Muscle of leg (tissue), 3 donors: ENCODE measurements at regions not wholly inside any gene's neighbourhood (a gene's known extent, or its start where the extent isn't known, plus 50 kb on each side); places are given as distances from the start of the nearest gene placed in this dataset.
A peak's percentile ranks its signal among the peaks of the same experiment; 100 is the strongest.

Experiments used
- DNase-seq: peaks from one replicate; pipeline ENCODE4 v3.0.0; 2013
- H3K27ac ChIP-seq: one replicate; pipeline ENCODE4 v1.5.1; 2013; ENCODE audit warnings: mild to moderate bottlenecking, low read length, control low read depth
- H3K27me3 ChIP-seq: one replicate; pipeline ENCODE4 v1.6.1; 2013; ENCODE audit warnings: low read length; ENCODE audit not compliant: control insufficient read depth, insufficient read depth
- H3K36me3 ChIP-seq: one replicate; pipeline ENCODE4 v1.6.1; 2013; ENCODE audit warnings: low read length; ENCODE audit not compliant: control insufficient read depth, insufficient read depth
- H3K4me1 ChIP-seq: one replicate; pipeline ENCODE4 v1.6.1; 2013; ENCODE audit warnings: low read length; ENCODE audit not compliant: control insufficient read depth, insufficient read depth
- H3K4me3 ChIP-seq: one replicate; pipeline ENCODE4 v1.5.1; 2013; ENCODE audit warnings: low read length, control low read depth
- H3K9me3 ChIP-seq: replicated peaks from 2 replicates; pipeline ENCODE4 v1.6.1; 2013; ENCODE audit warnings: low read depth, low read length; ENCODE audit not compliant: control insufficient read depth
- WGBS: methylation state at CpG from one replicate; pipeline ENCODE4 v1.1.5; 2013; ENCODE audit warnings: missing lambda C conversion rate; ENCODE audit not compliant: insufficient coverage; 5-methylcytosine and 5-hydroxymethylcytosine counted together

DNA sequence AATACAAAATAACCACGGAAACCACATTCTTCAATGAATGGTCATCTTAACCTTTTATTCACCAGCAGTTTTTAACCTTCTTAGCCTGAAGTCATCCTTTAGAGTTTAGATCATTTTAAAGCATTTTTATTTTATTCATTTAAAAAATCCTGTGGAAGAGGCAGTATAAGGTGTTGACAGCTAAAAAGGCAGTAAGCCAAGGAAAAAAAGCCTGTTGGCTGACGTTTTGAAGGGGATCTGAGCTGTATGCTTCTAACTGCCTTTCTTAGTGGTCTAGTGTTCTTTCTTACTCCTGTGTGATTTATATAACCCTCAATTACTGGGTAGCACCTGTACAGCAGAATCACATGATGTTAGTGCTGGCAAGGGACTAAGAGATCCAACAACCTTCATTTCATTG is 438.3 kb upstream of the SEL1L start:
- no CpG with 5 or more reads among the region's 2 CpGs for WGBS
- Histone ChIP-seq H3K27me3 (no peaks in the 10 kb centered on the region), H3K36me3 (no peaks in the 10 kb centered on the region), H3K4me1 (no peaks in the 10 kb centered on the region), H3K4me3 (no peak overlapping the region), H3K9me3 (no peaks in the 10 kb centered on the region), H3K27ac (no peak overlapping the region)
- DNase-seq = peak; percentile 49

DNA sequence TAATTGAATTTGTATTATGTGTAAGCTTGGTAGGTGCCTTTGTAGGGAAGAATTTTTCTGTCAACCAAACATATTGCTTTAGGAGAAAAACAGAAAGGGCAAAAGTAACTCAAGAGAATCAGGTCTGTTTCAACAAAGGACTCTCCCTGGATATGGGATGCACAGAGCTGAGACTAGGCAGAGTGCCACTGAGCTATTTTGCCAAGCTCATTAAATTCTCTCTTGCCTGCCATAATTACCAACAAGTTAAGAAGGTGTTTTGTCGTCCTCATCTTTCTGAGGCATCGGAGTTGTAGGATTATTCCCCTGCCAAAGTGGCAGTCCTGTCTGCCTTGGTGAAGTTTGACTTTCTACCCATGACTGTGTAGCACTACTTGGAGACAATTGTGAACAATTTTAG is 438.9 kb upstream of the SEL1L start:
- Histone ChIP-seq H3K9me3 (no peaks in the 10 kb centered on the region), H3K27me3 (no peaks in the 10 kb centered on the region), H3K27ac (no peak overlapping the region), H3K36me3 (no peaks in the 10 kb centered on the region), H3K4me1 (no peaks in the 10 kb centered on the region), H3K4me3 (no peak overlapping the region)
- WGBS = 60% methylated on average over 1 of the region's 2 CpGs
- no peak for DNase-seq

DNA sequence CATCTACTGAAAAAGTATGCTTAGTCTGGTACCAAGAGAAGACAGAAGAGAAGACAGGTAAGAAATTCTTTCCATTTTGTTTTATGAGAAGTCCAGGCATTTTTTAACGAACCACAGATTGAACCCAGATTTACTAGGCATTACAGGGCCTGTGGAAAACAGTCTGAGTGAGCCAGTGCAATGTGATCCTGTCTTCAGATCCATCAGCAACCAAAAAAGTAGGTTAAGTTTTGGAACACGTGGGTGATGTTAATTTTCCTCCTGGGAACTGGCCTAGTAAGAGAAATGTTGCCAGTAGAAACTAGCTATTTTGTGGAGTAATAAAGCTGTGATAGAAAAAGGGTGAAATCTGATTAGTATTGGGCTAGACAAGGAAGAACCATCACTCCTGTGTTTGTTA is 440.9 kb upstream of the SEL1L start:
- Histone ChIP-seq H3K27ac (no peak overlapping the region), H3K36me3 (no peaks in the 10 kb centered on the region), H3K4me1 (no peaks in the 10 kb centered on the region), H3K9me3 (no peaks in the 10 kb centered on the region), H3K4me3 (no peak overlapping the region), H3K27me3 (no peaks in the 10 kb centered on the region)
- DNase-seq = peak; percentile 19
- WGBS = 60% methylated on average over 1 of the region's 2 CpGs

DNA sequence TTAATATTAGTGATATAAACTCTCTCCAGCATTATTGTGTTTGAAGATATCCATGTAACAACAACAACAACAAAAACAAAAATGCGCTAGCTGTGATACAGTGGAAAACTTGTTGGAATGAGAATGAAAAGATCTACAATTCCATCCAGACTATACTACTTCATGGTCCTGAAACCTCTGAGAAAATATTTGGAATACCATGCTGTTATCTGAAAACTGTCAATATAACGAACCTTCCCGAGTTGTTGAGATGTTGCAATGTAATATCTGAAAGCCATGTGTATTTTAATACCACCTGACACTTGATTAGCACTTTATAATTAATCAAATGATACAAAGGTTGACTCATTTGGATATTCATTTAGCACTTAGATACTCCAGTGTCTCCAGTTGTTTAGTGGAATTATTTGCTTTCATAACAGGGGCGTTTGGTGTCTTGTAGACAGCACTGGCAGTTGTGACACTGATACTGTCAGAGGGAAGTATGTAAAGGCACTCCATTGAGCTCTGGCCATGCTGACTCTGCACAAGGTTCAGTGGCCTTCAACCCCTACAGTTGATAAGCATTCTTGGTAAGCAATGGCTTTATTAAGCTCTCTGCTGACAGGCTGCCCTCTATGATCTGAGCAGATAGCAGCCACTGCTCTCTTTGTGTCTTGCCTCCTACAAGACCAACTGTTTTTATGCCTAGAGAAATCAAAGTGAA is 447.1 kb upstream of the SEL1L start:
- Histone ChIP-seq H3K27me3 (no peaks in the 10 kb centered on the region), H3K27ac (no peak overlapping the region), H3K4me3 (no peak overlapping the region), H3K9me3 (no peaks in the 10 kb centered on the region), H3K4me1 (no peaks in the 10 kb centered on the region), H3K36me3 (no peaks in the 10 kb centered on the region)
- no CpG with 5 or more reads among the region's 4 CpGs for WGBS
- DNase-seq = no peak

DNA sequence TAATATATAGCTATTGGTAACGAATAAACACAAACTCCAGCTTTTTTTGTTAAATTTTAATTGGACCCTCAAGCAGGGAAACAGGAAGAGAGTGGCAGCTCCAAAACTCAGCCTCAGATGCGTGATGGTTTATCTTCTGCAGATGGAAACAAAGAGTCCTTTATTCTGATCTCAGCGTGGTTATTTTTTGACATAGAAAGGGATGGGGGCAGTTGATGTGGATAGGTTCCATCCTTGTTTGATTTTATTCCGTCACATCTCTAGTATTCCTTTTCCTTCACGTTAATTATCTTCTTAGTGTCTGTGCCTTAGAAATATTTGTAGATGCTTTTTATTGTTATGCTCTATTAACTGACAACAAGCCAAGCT is 447.6 kb upstream of the SEL1L start:
- no CpG with 5 or more reads among the region's 5 CpGs for WGBS
- Histone ChIP-seq H3K27ac (no peak overlapping the region), H3K36me3 (no peaks in the 10 kb centered on the region), H3K4me3 (no peak overlapping the region), H3K4me1 (no peaks in the 10 kb centered on the region), H3K27me3 (no peaks in the 10 kb centered on the region), H3K9me3 (no peaks in the 10 kb centered on the region)
- DNase-seq = no peak

DNA sequence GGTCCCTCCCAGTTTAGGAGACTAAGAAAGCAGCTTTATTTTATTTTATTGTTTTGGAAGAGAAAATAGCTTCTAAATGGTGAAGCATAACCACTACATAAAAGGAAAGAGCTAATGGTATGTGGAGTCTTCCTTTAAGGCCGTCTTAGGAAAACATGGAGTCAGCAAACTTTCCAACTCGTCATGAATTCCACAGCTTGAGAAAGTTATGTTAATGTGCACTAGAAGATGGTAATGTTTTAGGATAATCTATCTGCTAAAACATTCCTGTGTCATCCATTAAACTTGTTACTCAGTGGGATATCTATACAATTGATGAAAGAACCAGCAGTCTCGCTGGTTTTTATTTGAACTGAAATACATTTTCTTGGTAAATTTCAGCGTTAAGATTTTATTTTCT is 448.4 kb upstream of the SEL1L start:
- no CpG with 5 or more reads among the region's 4 CpGs for WGBS
- no peaks in the 10 kb centered on the region for H3K27me3 ChIP-seq
- H3K4me3 ChIP-seq = no peak overlapping the region
- no peaks in the 10 kb centered on the region for H3K9me3 ChIP-seq
- H3K4me1 ChIP-seq = no peaks in the 10 kb centered on the region
- H3K27ac ChIP-seq = no peak overlapping the region
- H3K36me3 ChIP-seq = no peaks in the 10 kb centered on the region
- DNase-seq = peak; percentile 56

DNA sequence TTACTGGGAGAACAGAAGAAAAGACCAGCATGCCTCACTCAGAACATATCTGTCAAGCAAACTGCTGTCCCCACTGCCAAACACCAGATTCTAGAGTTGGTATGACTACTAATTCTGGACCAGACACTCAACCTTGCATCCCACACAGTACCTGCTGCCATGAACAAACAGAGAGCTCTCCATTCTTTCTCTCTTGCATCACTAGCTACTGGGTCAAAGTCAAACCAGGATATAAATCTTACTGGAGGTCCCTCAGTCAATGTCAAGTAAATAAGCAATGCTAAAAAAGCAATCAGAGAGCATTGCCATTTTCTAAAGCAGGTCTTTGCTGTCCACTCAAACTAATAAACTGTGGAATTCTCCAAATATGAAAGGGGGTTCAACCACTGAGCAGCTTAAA is 452.4 kb upstream of the SEL1L start:
- no peaks in the 10 kb centered on the region for H3K36me3 ChIP-seq
- DNase-seq = no peak
- no peaks in the 10 kb centered on the region for H3K27me3 ChIP-seq
- H3K27ac ChIP-seq = no peak overlapping the region
- H3K4me3 ChIP-seq = no peak overlapping the region
- no peaks in the 10 kb centered on the region for H3K9me3 ChIP-seq
- H3K4me1 ChIP-seq = no peaks in the 10 kb centered on the region

DNA sequence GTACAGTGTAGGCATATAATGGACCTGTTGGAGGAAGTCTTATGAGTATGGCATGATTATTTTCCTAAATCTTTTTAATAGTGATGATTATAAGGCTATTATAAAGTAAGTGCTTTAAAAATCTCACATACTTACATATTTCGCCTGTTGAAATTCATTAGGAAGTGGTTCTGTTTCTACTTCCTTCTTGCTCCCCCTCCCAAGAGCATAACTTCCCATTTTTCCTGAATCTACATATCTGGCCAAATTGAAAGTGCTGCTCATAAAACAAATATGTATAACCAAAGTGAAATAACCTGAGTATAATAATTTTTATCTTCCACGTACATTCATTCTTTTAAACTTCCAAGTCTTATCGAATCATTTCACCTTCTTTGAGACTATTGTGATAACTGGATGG is 455.6 kb upstream of the SEL1L start:
- no peaks in the 10 kb centered on the region for H3K4me1 ChIP-seq
- H3K9me3 ChIP-seq = no peaks in the 10 kb centered on the region
- no peaks in the 10 kb centered on the region for H3K36me3 ChIP-seq
- no peak for DNase-seq
- H3K27me3 ChIP-seq = no peaks in the 10 kb centered on the region
- H3K4me3 ChIP-seq = no peak overlapping the region
- WGBS = no CpG with 5 or more reads among the region's 3 CpGs
- H3K27ac ChIP-seq = no peak overlapping the region

DNA sequence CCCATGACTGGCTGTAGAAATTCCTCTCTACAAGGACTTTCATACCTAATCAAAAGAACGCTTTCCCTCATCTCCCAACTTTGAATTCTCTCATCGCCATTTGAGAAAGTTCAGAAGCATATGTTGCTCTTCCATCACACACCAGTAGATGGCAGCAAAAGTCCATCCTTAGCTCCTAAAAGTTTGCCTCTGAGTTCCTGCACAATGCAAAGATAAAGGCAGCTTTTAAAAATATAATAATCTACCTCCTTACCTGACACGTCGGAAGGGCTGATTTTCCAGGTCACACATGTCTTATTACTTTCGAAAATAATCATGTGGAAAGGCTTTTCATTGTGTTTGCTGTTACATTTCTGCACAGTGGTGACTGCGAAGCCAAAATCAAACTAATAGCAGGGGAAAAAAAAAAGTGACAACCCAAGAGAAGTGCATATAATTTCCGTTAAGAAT is 456.7 kb upstream of the SEL1L start:
- Histone ChIP-seq H3K4me1 (no peaks in the 10 kb centered on the region), H3K4me3 (no peak overlapping the region), H3K27me3 (no peaks in the 10 kb centered on the region), H3K9me3 (no peaks in the 10 kb centered on the region), H3K36me3 (no peaks in the 10 kb centered on the region), H3K27ac (no peak overlapping the region)
- WGBS = 33% methylated on average over 1 of the region's 7 CpGs
- peak; percentile 78 for DNase-seq

DNA sequence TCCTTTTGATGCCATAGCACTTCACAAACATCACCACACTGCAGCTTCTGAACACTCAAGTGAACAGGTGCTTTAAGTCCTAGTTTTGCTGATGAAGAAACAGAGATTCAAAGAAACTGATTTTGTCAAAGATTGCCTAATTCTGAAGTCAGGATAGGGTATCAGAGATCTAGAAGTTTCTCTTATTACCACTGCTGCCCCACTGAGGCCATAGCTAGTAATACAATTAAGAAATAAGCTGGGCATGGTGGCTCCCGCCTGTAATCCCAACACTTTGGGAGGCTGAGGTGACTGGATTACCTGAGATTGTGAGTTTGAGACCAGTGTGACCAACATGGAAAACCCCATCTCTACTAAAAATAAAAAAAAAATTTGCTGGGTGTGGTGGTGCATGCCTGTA is 458.3 kb upstream of the SEL1L start:
- no CpG with 5 or more reads among the region's 1 CpG for WGBS
- no peak overlapping the region for H3K4me3 ChIP-seq
- no peaks in the 10 kb centered on the region for H3K27me3 ChIP-seq
- no peaks in the 10 kb centered on the region for H3K36me3 ChIP-seq
- no peaks in the 10 kb centered on the region for H3K4me1 ChIP-seq
- no peak for DNase-seq
- no peak overlapping the region for H3K27ac ChIP-seq
- no peaks in the 10 kb centered on the region for H3K9me3 ChIP-seq

DNA sequence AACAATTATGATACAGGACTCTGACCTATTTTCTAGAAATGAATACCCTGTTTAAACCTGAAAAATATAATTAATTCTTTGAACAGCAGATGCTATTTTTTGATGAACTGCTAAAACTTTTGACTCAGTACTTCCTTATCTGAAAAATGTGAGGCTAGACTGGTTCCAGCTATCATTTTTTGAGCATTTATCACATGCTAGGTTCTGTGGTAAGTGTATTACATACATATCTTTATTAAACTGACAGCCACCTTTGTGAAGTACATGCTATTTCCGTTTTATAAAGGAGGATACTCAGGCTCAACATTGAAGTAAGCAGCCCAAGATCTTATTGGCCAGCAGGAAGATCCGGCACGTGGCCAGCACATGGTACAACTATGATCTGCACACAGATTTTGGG is 459.8 kb upstream of the SEL1L start:
- no peaks in the 10 kb centered on the region for H3K27me3 ChIP-seq
- H3K4me3 ChIP-seq = no peak overlapping the region
- no peak overlapping the region for H3K27ac ChIP-seq
- no peaks in the 10 kb centered on the region for H3K36me3 ChIP-seq
- no peak for DNase-seq
- 40% methylated on average over 1 of the region's 3 CpGs for WGBS
- H3K4me1 ChIP-seq = no peaks in the 10 kb centered on the region
- H3K9me3 ChIP-seq = no peaks in the 10 kb centered on the region
